GM23338 (cell line): ENCODE measurements at regions not wholly inside any gene's neighbourhood (a gene's known extent, or its start where the extent isn't known, plus 50 kb on each side); places are given as distances from the start of the nearest gene placed in this dataset.

Source experiments
- EZH2 ChIP-seq: fragments of 200-600 bp; sonication (generic); IDR thresholded peaks from one replicate; pipeline ENCODE4 v1.8.0; 2017; ENCODE audit warnings: antibody characterized with exemption, mild to moderate bottlenecking, low read depth; ENCODE audit not compliant: unreplicated experiment
- POLR2AphosphoS5 ChIP-seq: IDR thresholded peaks from 2 replicates; pipeline ENCODE4 v1.6.1; 2016; ENCODE audit warnings: antibody characterized with exemption, low read depth
- TF ChIP-seq, protein P1 (sequence below), 2 experiments: fragments of 200-600 bp in 1 of 2; sonication (generic) in 1 of 2; conservative IDR thresholded peaks; 2 replicates each; pipeline versions ENCODE4 v1.5.1 to v1.6.1; 2016 to 2017; ENCODE audit warnings: antibody characterized with exemption in 2 of 2, low read depth in 2 of 2, mild to moderate bottlenecking in 2 of 2, moderate library complexity in 1 of 2

DNA sequence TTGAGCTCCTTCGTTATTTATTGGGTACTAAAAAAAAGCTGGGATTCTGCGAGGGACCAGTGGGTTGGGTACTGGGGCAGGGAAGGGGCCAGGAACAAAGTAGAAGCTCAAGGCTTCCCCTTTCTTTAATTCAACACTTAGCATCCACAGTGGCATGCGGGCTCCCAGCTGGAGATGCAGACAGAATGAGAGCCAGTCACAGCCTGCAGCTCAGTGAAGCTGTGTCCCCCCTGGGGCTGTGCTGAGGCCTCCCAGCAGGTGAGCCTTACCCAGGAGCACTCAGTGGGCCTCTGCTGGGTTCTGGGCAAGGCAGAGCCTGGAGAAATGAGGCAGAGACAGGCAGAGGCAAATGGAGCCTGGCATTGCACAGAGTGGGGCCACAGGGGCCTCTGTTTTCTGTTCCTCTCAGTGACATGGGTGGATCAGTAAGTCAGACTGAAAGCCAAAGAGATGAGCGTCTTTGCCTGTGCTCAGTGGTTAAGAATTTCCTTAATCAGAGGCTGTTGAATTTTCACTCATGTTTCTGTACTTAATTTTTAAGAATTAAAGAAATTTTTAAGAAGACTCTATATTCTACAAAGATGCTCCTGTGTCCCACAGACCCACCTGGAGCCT, 181.4 kb upstream of the RBPJ start:
- TF ChIP-seq EZH2 (no peak), POLR2AphosphoS5 (no peak)
- TF ChIP-seq, protein P1, sequence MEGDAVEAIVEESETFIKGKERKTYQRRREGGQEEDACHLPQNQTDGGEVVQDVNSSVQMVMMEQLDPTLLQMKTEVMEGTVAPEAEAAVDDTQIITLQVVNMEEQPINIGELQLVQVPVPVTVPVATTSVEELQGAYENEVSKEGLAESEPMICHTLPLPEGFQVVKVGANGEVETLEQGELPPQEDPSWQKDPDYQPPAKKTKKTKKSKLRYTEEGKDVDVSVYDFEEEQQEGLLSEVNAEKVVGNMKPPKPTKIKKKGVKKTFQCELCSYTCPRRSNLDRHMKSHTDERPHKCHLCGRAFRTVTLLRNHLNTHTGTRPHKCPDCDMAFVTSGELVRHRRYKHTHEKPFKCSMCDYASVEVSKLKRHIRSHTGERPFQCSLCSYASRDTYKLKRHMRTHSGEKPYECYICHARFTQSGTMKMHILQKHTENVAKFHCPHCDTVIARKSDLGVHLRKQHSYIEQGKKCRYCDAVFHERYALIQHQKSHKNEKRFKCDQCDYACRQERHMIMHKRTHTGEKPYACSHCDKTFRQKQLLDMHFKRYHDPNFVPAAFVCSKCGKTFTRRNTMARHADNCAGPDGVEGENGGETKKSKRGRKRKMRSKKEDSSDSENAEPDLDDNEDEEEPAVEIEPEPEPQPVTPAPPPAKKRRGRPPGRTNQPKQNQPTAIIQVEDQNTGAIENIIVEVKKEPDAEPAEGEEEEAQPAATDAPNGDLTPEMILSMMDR (conservative IDR thresholded peaks at IDR 0.05; ENCODE audit: low read depth in 2 of 2) = no peak
